SU-DHL-6 (cell line): ENCODE measurements at regions not wholly inside any gene's neighbourhood (a gene's known extent, or its start where the extent isn't known, plus 50 kb on each side); places are given as distances from the start of the nearest gene placed in this dataset.

ENCODE experiments used
- EZH2phosphoT487 ChIP-seq: fragments of 200-600 bp; sonication (generic), shearing (Covaris generic); conservative IDR thresholded peaks from 2 replicates; pipeline ENCODE4 v1.6.1; 2018; ENCODE audit warnings: mild to moderate bottlenecking, antibody characterized with exemption, low read length, moderate library complexity, mixed read lengths
- TF ChIP-seq, protein P1 (sequence below): fragments of 200-600 bp; sonication (generic); IDR thresholded peaks from one replicate; pipeline ENCODE4 v1.5.1; 2017; ENCODE audit warnings: antibody characterized with exemption, mild to moderate bottlenecking, low read length, moderate library complexity; ENCODE audit not compliant: insufficient read depth, poor library complexity, severe bottlenecking

DNA sequence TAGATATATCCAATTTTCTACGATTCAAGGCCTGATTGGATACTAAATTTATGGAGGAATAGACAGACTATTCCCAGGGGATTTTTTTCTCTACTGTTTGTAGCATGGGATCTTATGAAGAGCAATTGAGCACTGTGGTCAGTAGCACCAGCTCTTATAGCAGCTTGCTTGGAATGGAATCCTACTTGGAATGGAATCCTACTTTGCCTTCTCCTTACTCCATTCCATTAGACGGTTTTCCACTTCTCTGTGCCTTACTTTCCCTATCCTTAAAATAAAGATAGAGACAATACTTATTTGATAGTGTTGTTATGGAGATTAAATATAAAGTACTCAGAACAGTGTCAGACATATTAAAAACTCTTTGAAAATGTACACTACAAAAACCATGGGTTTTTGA is 133.5 kb downstream of the BTC start:
- TF ChIP-seq, protein P1, sequence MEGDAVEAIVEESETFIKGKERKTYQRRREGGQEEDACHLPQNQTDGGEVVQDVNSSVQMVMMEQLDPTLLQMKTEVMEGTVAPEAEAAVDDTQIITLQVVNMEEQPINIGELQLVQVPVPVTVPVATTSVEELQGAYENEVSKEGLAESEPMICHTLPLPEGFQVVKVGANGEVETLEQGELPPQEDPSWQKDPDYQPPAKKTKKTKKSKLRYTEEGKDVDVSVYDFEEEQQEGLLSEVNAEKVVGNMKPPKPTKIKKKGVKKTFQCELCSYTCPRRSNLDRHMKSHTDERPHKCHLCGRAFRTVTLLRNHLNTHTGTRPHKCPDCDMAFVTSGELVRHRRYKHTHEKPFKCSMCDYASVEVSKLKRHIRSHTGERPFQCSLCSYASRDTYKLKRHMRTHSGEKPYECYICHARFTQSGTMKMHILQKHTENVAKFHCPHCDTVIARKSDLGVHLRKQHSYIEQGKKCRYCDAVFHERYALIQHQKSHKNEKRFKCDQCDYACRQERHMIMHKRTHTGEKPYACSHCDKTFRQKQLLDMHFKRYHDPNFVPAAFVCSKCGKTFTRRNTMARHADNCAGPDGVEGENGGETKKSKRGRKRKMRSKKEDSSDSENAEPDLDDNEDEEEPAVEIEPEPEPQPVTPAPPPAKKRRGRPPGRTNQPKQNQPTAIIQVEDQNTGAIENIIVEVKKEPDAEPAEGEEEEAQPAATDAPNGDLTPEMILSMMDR = no peak
- no peak for TF ChIP-seq EZH2phosphoT487
